Mesothelial cell of epicardium (in vitro differentiated cells): ENCODE measurements at regions not wholly inside any gene's neighbourhood (a gene's known extent, or its start where the extent isn't known, plus 50 kb on each side); places are given as distances from the start of the nearest gene placed in this dataset.

ENCODE experiments used
- DNase-seq, 2 experiments: peaks; one replicate each; pipeline ENCODE4 v3.0.0; 2021; ENCODE audit warnings: low spot score in 2 of 2; ENCODE audit not compliant: unreplicated experiment in 2 of 2
- H3K27ac Mint-ChIP-seq: 2 replicates; pipeline ENCODE4 v1.8.0; 2021; ENCODE audit warnings: mixed read lengths
- H3K27me3 Mint-ChIP-seq: 2 replicates; pipeline ENCODE4 v1.8.0; 2021; ENCODE audit warnings: low read depth, mixed read lengths
- H3K36me3 Mint-ChIP-seq: 2 replicates; pipeline ENCODE4 v1.8.0; 2021; ENCODE audit warnings: mixed read lengths
- H3K4me1 Mint-ChIP-seq: 2 replicates; pipeline ENCODE4 v1.8.0; 2021; ENCODE audit warnings: mixed read lengths
- H3K4me3 Mint-ChIP-seq: 2 replicates; pipeline ENCODE4 v1.8.0; 2021; ENCODE audit warnings: mild to moderate bottlenecking, moderate library complexity, mixed read lengths
- H3K9me3 Mint-ChIP-seq: 2 replicates; pipeline ENCODE4 v1.8.0; 2021; ENCODE audit warnings: mixed read lengths
- TF ChIP-seq, protein P1 (sequence below): fragments of 200-600 bp; sonication (generic); IDR thresholded peaks from one replicate; pipeline ENCODE4 v1.5.0; 2021; ENCODE audit warnings: antibody characterized with exemption; ENCODE audit not compliant: unreplicated experiment

DNA sequence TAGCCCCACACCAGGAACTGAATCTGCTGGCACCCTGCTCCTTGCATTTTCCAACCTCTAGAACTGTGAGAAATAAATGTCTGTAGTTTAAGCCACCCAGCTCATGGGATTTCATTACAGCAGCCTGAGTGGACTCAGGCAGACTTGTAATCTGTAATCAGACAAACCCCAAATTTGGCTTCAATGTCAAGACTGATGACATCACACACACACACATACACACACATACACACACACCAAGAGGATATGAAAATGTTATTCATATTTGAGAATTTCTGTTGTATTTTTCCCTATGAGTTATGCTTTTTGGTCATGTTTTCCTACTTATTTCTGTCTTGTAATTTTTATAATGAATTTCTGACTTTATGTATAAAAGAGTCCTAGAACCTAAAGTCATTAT is 83.8 kb upstream of the GLI2 start:
- no peak for DNase-seq
- H3K27ac Mint-ChIP-seq, result no peak overlapping the region
- peaks cover 8% of the 10 kb centered on the region for H3K36me3 Mint-ChIP-seq
- peaks cover 23% of the 10 kb centered on the region for H3K27me3 Mint-ChIP-seq
- peaks cover 43% of the 10 kb centered on the region for H3K9me3 Mint-ChIP-seq
- H3K4me3 Mint-ChIP-seq, result no peak overlapping the region
- H3K4me1 Mint-ChIP-seq, result no peaks in the 10 kb centered on the region
- TF ChIP-seq, protein P1, sequence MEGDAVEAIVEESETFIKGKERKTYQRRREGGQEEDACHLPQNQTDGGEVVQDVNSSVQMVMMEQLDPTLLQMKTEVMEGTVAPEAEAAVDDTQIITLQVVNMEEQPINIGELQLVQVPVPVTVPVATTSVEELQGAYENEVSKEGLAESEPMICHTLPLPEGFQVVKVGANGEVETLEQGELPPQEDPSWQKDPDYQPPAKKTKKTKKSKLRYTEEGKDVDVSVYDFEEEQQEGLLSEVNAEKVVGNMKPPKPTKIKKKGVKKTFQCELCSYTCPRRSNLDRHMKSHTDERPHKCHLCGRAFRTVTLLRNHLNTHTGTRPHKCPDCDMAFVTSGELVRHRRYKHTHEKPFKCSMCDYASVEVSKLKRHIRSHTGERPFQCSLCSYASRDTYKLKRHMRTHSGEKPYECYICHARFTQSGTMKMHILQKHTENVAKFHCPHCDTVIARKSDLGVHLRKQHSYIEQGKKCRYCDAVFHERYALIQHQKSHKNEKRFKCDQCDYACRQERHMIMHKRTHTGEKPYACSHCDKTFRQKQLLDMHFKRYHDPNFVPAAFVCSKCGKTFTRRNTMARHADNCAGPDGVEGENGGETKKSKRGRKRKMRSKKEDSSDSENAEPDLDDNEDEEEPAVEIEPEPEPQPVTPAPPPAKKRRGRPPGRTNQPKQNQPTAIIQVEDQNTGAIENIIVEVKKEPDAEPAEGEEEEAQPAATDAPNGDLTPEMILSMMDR, result no peak

DNA sequence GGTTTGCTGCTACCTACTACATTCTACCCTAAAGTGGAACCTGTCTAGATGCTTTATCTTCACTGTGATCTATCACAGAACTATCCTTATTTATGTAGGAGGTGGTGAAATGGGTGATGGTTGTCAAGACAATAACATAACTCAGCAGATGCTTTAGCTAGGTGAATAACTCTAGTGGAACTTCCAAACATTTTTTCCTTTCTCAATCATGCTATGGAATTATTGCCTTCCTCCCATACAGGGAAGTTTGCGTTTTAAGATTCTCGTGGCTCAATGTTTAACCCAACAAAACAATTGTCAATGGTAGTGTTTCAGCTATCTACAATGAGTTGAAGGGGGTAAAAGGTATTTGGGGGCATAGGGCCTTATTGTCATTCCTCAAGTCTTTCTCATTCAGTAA is 82.6 kb upstream of the GLI2 start:
- Mint-ChIP-seq H3K27me3 (peaks cover 23% of the 10 kb centered on the region), H3K36me3 (peaks cover 8% of the 10 kb centered on the region), H3K9me3 (peaks cover 39% of the 10 kb centered on the region), H3K4me3 (no peak overlapping the region), H3K27ac (no peak overlapping the region), H3K4me1 (no peaks in the 10 kb centered on the region)
- TF ChIP-seq, protein P1, result no peak
- no peak for DNase-seq

- TF ChIP-seq, protein P1, result no peak
- no peaks in the 10 kb centered on the region for H3K4me1 Mint-ChIP-seq
- no peak overlapping the region for H3K27ac Mint-ChIP-seq
- no peak for DNase-seq
- peaks cover 8% of the 10 kb centered on the region for H3K36me3 Mint-ChIP-seq
- H3K9me3 Mint-ChIP-seq, result peaks cover 39% of the 10 kb centered on the region
- no peak overlapping the region for H3K4me3 Mint-ChIP-seq
- peaks cover 26% of the 10 kb centered on the region for H3K27me3 Mint-ChIP-seq
These were observed 81.8 kb upstream of the GLI2 start for GRCh38 chr2:120653871-120654270.

DNA sequence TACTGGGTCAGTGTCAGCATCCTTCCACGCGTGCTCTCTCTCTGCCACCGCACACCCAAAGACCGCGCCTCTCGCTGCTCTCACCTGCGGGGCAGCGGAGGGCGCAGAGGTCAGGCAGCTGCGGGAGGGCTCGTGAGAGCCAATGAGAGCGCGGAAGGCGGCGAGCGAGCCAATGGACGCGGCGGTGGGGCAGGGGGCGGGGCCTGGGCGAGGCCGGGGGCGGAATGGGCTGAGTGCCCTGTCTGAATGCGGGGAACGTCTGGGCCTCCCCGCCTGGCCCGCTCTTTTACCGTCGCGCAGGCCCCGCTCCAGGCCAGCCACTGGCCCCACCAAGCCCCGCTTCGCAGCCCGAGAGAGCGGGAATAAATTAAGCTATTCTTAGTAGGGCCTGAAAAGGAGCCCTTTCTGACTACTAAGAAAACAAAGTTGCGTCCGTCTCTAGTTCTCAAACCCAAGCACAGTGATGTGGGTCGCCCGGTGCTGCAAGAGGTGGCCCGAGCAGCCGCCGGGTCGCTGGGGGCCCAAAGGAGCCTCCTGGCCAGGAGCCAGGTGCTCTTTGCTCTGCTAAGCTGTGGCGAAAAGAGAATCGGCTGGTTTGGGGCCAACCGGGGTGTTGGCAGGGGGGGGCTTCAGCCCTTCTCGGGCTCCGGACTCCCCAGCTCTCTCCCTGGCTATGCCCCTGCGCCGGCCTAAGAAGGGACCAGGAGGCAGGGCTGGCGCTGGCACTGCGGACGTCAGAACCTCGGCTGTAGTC is 81.1 kb upstream of the GLI2 start:
- DNase-seq, result no peak
- H3K27ac Mint-ChIP-seq, result no peak overlapping the region
- peaks cover 36% of the 10 kb centered on the region for H3K9me3 Mint-ChIP-seq
- no peak overlapping the region for H3K4me3 Mint-ChIP-seq
- peaks cover 30% of the 10 kb centered on the region for H3K27me3 Mint-ChIP-seq
- H3K4me1 Mint-ChIP-seq, result peaks cover 4% of the 10 kb centered on the region
- TF ChIP-seq, protein P1, result no peak
- H3K36me3 Mint-ChIP-seq, result peaks cover 8% of the 10 kb centered on the region

DNA sequence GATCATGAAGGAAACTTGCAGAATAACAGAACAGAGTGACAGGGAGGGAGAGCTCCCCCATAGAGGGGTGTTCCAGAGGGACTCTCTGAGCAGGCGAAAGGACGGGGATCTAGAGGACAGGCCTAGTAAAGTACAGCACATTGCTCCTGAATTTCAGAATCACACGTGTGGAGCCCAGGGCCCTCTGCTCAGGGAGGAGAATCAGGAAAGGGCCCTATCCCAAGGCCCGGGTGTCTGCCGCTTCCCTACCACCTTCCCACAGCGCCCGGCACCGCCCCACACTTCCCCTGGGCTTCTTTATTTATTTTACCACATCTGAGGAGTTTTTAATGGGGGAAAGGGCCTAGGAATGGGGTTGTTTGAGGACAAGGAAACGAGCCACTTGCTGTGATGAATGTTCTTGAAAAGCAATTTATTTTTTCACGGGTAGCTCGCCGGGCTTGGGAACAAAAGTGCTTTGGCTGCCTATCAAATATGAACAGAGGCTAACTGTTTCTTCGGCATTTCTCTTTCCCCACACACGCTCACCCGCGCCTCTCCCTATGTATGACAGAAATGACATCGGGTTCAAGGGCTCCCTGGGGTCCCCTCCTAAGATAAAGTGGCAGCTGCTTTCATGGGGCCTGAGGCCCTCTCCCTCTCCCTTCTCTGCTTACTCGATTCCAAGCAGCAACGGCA is 79.3 kb upstream of the GLI2 start:
- no peak for DNase-seq
- Mint-ChIP-seq H3K9me3 (peaks cover 18% of the 10 kb centered on the region), H3K4me3 (no peak overlapping the region), H3K4me1 (peaks cover 5% of the 10 kb centered on the region), H3K27ac (no peak overlapping the region), H3K36me3 (no peaks in the 10 kb centered on the region), H3K27me3 (peaks cover 31% of the 10 kb centered on the region)
- TF ChIP-seq, protein P1, result no peak
